ENCODE measurements at regions not wholly inside any gene's neighbourhood (a gene's known extent, or its start where the extent isn't known, plus 50 kb on each side); places are given as distances from the start of the nearest gene placed in this dataset.

DNA sequence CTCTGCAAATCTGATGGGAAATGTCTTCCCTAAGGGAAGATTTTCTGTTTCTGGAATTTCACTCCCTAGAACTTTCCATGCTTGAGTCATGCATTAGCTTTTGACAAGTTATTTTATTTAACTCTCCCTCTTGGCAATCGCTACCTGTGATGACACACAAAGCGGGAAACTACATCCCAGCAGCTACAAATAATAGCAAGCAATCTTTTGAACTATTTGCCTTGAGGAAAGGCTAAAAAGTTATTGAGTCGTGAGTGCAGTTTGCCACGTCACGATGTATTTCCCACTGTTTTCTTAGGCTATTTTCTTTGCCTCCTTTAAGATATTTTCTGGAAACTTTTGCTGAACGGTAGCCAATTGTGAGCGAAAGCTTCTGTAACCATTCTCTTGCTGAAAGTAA, 353.3 kb upstream of the HTR2A start:
- no peak overlapping the region for H3K9ac ChIP-seq (ENCODE audit: insufficient read depth, low read depth, low read length)
- POLR2A ChIA-PET: no interaction called here
- intact Hi-C loops (cut with micrococcal nuclease; ENCODE audit: unreplicated experiment): no loop called here
- no peaks in the 10 kb centered on the region for H3K36me3 ChIP-seq (replicated peaks in 1 of 2; ENCODE audit: control insufficient read depth in 1 of 2, insufficient read depth in 2 of 2, low read length in 2 of 2)
- no peak for ATAC-seq
- H3K4me3 ChIP-seq (replicated peaks in 1 of 3; ENCODE audit: insufficient read depth in 1 of 3, low read depth in 2 of 3, low read length in 3 of 3): no peak overlapping the region
- H2AFZ ChIP-seq (ENCODE audit: low read length): no peak overlapping the region
- no peaks in the 10 kb centered on the region for H3K4me1 ChIP-seq (ENCODE audit: insufficient read depth, low read length)
- WGBS (ENCODE audit: low lambda C conversion rate): 0% methylated on average over 7 of the region's 7 CpGs
- TF ChIP-seq KLF6 (CRISPR knock-in tag; IDR thresholded peaks at IDR 0.05) (no peak), CREB1 (IDR thresholded peaks at IDR 0.05) (peak; percentile 66), CREB1 (CRISPR knock-in tag; IDR thresholded peaks at IDR 0.05) (no peak)
- CTCF ChIA-PET (ENCODE audit: low intra/inter-chr PET ratio, low total read pairs): no interaction called here
- H3K79me2 ChIP-seq (ENCODE audit: insufficient read depth, low read length): no peaks in the 10 kb centered on the region
- DNase-seq (ENCODE audit: low spot score): no peak
- H3K9me3 ChIP-seq (ENCODE audit: low read length): no peaks in the 10 kb centered on the region
- no peak overlapping the region for H3K27ac ChIP-seq (ENCODE audit: extremely low read length, insufficient read depth, low read length)
- in situ Hi-C loops (cut with HindIII; ENCODE audit: extremely low pct_ligation_motif_present, low pct_unique_long_range_greater_than_20kb): no loop called here
- H3K27me3 ChIP-seq (ENCODE audit: control insufficient read depth in 1 of 2, insufficient read depth in 2 of 2, low read length in 2 of 2): no peaks in the 10 kb centered on the region
- BruUV-seq (replicated peaks): no TSS peak
- H4K20me1 ChIP-seq (ENCODE audit: insufficient read depth, low read length): no peaks in the 10 kb centered on the region
- no peak for FAIRE-seq
- H3K4me2 ChIP-seq (ENCODE audit: low read depth, low read length): no peak overlapping the region

DNA sequence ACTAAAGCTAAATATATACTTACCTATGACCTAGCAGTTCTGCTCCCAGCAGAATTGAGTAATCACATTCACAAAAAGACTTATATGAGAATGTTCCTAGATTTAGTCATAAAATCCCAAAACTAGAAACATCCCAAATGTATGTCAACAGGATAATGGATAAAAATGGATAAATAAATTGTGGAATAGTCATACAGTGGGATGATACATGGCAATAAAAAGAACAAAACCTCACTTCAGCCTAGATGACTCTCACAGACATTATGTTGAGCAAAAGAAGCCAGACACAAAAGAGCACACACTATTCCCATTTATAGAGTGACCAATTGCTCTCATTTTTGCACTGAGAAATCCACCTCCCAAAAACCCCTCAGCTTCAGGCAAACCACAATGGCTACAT, 352.4 kb upstream of the HTR2A start:
- Histone ChIP-seq H3K4me2 (ENCODE audit: low read depth, low read length) (no peak overlapping the region), H3K9ac (ENCODE audit: insufficient read depth, low read depth, low read length) (no peak overlapping the region), H3K27me3 (ENCODE audit: control insufficient read depth in 1 of 2, insufficient read depth in 2 of 2, low read length in 2 of 2) (no peaks in the 10 kb centered on the region), H4K20me1 (ENCODE audit: insufficient read depth, low read length) (no peaks in the 10 kb centered on the region), H3K36me3 (replicated peaks in 1 of 2; ENCODE audit: control insufficient read depth in 1 of 2, insufficient read depth in 2 of 2, low read length in 2 of 2) (no peaks in the 10 kb centered on the region), H2AFZ (ENCODE audit: low read length) (no peak overlapping the region), H3K9me3 (ENCODE audit: low read length) (no peaks in the 10 kb centered on the region), H3K4me1 (ENCODE audit: insufficient read depth, low read length) (no peaks in the 10 kb centered on the region), H3K4me3 (replicated peaks in 1 of 3; ENCODE audit: insufficient read depth in 1 of 3, low read depth in 2 of 3, low read length in 3 of 3) (no peak overlapping the region), H3K79me2 (ENCODE audit: insufficient read depth, low read length) (no peaks in the 10 kb centered on the region), H3K27ac (ENCODE audit: extremely low read length, insufficient read depth, low read length) (no peak overlapping the region)
- no peak for DNase-seq (ENCODE audit: low spot score)
- in situ Hi-C loops (cut with HindIII; ENCODE audit: extremely low pct_ligation_motif_present, low pct_unique_long_range_greater_than_20kb) (no loop called here), intact Hi-C loops (cut with micrococcal nuclease; ENCODE audit: unreplicated experiment) (no loop called here)
- no peak for FAIRE-seq
- ChIA-PET POLR2A (no interaction called here), CTCF (ENCODE audit: low intra/inter-chr PET ratio, low total read pairs) (no interaction called here)
- TF ChIP-seq ZNF317 (CRISPR knock-in tag; IDR thresholded peaks at IDR 0.05): no peak
- TF ChIP-seq TOE1 (CRISPR knock-in tag; IDR thresholded peaks at IDR 0.05): no peak
- TF ChIP-seq NFE2L2 (IDR thresholded peaks at IDR 0.05; ENCODE audit: low read length): no peak
- TF ChIP-seq RBFOX2 (IDR thresholded peaks at IDR 0.05; ENCODE audit: low read depth, low read length): no peak
- TF ChIP-seq ZNF264 (CRISPR knock-in tag; IDR thresholded peaks at IDR 0.05): no peak
- TF ChIP-seq MAZ (IDR thresholded peaks at IDR 0.05; ENCODE audit: borderline replicate concordance, low read depth, low read length): no peak
- no peak for TF ChIP-seq MAZ (CRISPR knock-in tag; IDR thresholded peaks at IDR 0.05; ENCODE audit: low read depth)
- no peak for TF ChIP-seq ZNF83 (CRISPR knock-in tag; IDR thresholded peaks at IDR 0.05; ENCODE audit: borderline replicate concordance)
- no peak for TF ChIP-seq PHF8 (CRISPR knock-in tag; IDR thresholded peaks at IDR 0.05)
- TF ChIP-seq, protein P1, sequence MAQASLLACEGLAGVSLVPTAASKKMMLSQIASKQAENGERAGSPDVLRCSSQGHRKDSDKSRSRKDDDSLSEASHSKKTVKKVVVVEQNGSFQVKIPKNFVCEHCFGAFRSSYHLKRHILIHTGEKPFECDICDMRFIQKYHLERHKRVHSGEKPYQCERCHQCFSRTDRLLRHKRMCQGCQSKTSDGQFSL (CRISPR knock-in tag; IDR thresholded peaks at IDR 0.05): no peak
- TF ChIP-seq, protein P2, sequence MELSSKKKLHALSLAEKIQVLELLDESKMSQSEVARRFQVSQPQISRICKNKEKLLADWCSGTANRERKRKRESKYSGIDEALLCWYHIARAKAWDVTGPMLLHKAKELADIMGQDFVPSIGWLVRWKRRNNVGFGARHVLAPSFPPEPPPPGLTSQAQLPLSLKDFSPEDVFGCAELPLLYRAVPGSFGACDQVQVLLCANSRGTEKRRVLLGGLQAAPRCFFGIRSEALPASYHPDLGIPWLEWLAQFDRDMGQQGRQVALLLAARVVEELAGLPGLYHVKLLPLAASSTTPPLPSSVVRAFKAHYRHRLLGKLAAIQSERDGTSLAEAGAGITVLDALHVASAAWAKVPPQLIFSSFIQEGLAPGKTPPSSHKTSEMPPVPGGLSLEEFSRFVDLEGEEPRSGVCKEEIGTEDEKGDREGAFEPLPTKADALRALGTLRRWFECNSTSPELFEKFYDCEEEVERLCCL (CRISPR knock-in tag; IDR thresholded peaks at IDR 0.05; ENCODE audit: borderline replicate concordance): no peak
- no TSS peak for BruUV-seq (replicated peaks)
- ATAC-seq: no peak

All from HepG2 (cell line).